Endothelial cell of umbilical vein (primary cell): ENCODE measurements at regions not wholly inside any gene's neighbourhood (a gene's known extent, or its start where the extent isn't known, plus 50 kb on each side); places are given as distances from the start of the nearest gene placed in this dataset.

ENCODE experiments used
- BruUV-seq: library from RNA; stranded (reverse); fragments of 400-500 nt; replicated peaks from 2 replicates; lab custom pipeline; 2021; lab: Mats Ljungman, UMichigan
- CTCF ChIA-PET: fragments of 300-600, 350-600 bp; sonication (Branson Sonifier 250); formaldehyde crosslinking; loops from one replicate; lab custom pipeline; 2021; ENCODE audit warnings: antibody characterized with exemption, inconsistent platforms; lab: Charles Lee
- POLR2A ChIA-PET: fragments of 300-600, 350-600 bp; sonication (Branson Sonifier 250); formaldehyde crosslinking; loops from one replicate; lab custom pipeline; 2021; ENCODE audit warnings: antibody characterized with exemption, inconsistent platforms; lab: Charles Lee
- DNase-seq: peaks from one replicate; pipeline ENCODE4 v3.0.0-alpha.2; 2011; ENCODE audit warnings: low read depth, low spot score
- FAIRE-seq: peaks from 2 replicates; lab custom pipeline; 2011; peaks lifted over from hg19 to GRCh38; lab: Jason Lieb, UNC
- H2AFZ ChIP-seq: 2 replicates; pipeline ENCODE4 v1.6.0; 2012; ENCODE audit warnings: low read depth, low read length, control low read depth, inconsistent platforms
- H3K27ac ChIP-seq: 2 replicates; pipeline ENCODE4 v1.5.1; 2011; ENCODE audit warnings: low read depth, mild to moderate bottlenecking, control low read depth, low read length, moderate library complexity; ENCODE audit not compliant: insufficient read depth
- H3K27me3 ChIP-seq, 2 experiments: 2 replicates each; pipeline versions ENCODE4 v1.6.0 to v1.6.1; 2011; ENCODE audit warnings: low read length in 2 of 2, mixed read lengths in 1 of 2; ENCODE audit not compliant: control insufficient read depth in 2 of 2, insufficient read depth in 2 of 2
- H3K36me3 ChIP-seq, 2 experiments: 2 replicates in 1 of 2; 3 replicates in 1 of 2; pipeline ENCODE4 v1.5.1; 2011; ENCODE audit warnings: low read length in 2 of 2, mild to moderate bottlenecking in 1 of 2, moderate library complexity in 1 of 2; ENCODE audit not compliant: control insufficient read depth in 2 of 2, insufficient read depth in 2 of 2; ENCODE audit errors: extremely low read depth in 1 of 2
- H3K4me1 ChIP-seq: 3 replicates; pipeline ENCODE4 v1.5.1; 2011; ENCODE audit warnings: mild to moderate bottlenecking, low read length; ENCODE audit not compliant: control insufficient read depth, insufficient read depth; ENCODE audit errors: extremely low read depth
- H3K4me2 ChIP-seq: 2 replicates; pipeline ENCODE4 v1.6.1; 2011; ENCODE audit warnings: low read length, control low read depth, mixed read lengths; ENCODE audit not compliant: insufficient read depth
- H3K4me3 ChIP-seq, 3 experiments: fragments of 200-600 bp in 1 of 3; sonication (generic), shearing (Covaris generic) in 1 of 3; replicated peaks in 1 of 3; 2 replicates each; pipeline ENCODE4 v1.5.1; 2011 to 2016; ENCODE audit warnings: control low read depth in 3 of 3, low read length in 3 of 3, mild to moderate bottlenecking in 2 of 3, inconsistent platforms in 1 of 3, low read depth in 1 of 3, moderate library complexity in 1 of 3; ENCODE audit not compliant: insufficient read depth in 1 of 3
- H3K79me2 ChIP-seq: 2 replicates; pipeline ENCODE4 v1.6.0; 2012; ENCODE audit warnings: low read length, inconsistent platforms; ENCODE audit not compliant: control insufficient read depth, insufficient read depth
- H3K9ac ChIP-seq: replicated peaks from 2 replicates; pipeline ENCODE3; 2011; ENCODE audit warnings: low read length, control low read depth; ENCODE audit not compliant: insufficient read depth; ENCODE audit errors: extremely low read depth
- H3K9me1 ChIP-seq: replicated peaks from 3 replicates; pipeline ENCODE4 v1.6.0; 2011; ENCODE audit warnings: mild to moderate bottlenecking, low read length; ENCODE audit not compliant: control insufficient read depth, insufficient read depth; ENCODE audit errors: extremely low read depth
- H3K9me3 ChIP-seq: replicated peaks from 2 replicates; pipeline ENCODE4 v1.5.1; 2012; ENCODE audit warnings: low read length, inconsistent platforms; ENCODE audit not compliant: control insufficient read depth, insufficient read depth
- H4K20me1 ChIP-seq: replicated peaks from 2 replicates; pipeline ENCODE3; 2011; ENCODE audit warnings: mild to moderate bottlenecking, low read length; ENCODE audit not compliant: control insufficient read depth, insufficient read depth; ENCODE audit errors: extremely low read depth
- EZH2 ChIP-seq: IDR thresholded peaks from 2 replicates; pipeline ENCODE4 v1.6.1; 2012; ENCODE audit warnings: borderline replicate concordance, low read depth, mild to moderate bottlenecking, moderate library complexity, low read length, inconsistent platforms; ENCODE audit not compliant: severe bottlenecking
- FOS ChIP-seq: IDR thresholded peaks from 2 replicates; pipeline ENCODE4 v1.6.1; 2011; ENCODE audit warnings: mild to moderate bottlenecking, low read length, moderate library complexity, borderline replicate concordance; ENCODE audit not compliant: insufficient read depth
- GATA2 ChIP-seq: IDR thresholded peaks from 2 replicates; pipeline ENCODE4 v1.7.0; 2011; ENCODE audit warnings: low read depth, mild to moderate bottlenecking, moderate library complexity, mixed read lengths, low read length; ENCODE audit not compliant: insufficient read length, insufficient read depth
- JUN ChIP-seq: IDR thresholded peaks from 2 replicates; pipeline ENCODE4 v1.6.1; 2011; ENCODE audit warnings: borderline replicate concordance, low read depth; ENCODE audit not compliant: insufficient read length, insufficient read depth
- MYC ChIP-seq: IDR thresholded peaks from one replicate; pipeline ENCODE4 v1.6.1; 2011; ENCODE audit warnings: mild to moderate bottlenecking, low read depth, low read length
- POLR2A ChIP-seq: IDR thresholded peaks from 2 replicates; pipeline ENCODE4 v1.6.1; 2012; ENCODE audit warnings: low read depth, mild to moderate bottlenecking, control low read depth, low read length
- POLR2AphosphoS5 ChIP-seq: IDR thresholded peaks from 2 replicates; pipeline ENCODE4 v1.6.1; 2012; ENCODE audit warnings: low read depth, mild to moderate bottlenecking, control low read depth, low read length, moderate library complexity; ENCODE audit not compliant: insufficient read depth
- dilution Hi-C: fragments of 300-500 bp; cut with MboI; formaldehyde crosslinking; loops from one replicate; pipeline ENCODE4 v1.15.0; 2019; ENCODE audit warnings: low sequenced_read_pairs; ENCODE audit not compliant: extremely low pct_ligation_motif_present
- intact Hi-C: fragments of 100-400 bp; cut with micrococcal nuclease; formaldehyde crosslinking; loops from one replicate; pipeline ENCODE4 v1.10.0; 2022
- TF ChIP-seq, protein P1 (sequence below), 2 donors: IDR thresholded peaks; 1 replicate in 1 of 2; 2 replicates in 1 of 2; pipeline ENCODE4 v1.5.1; 2011; ENCODE audit warnings: low read length in 2 of 2, mild to moderate bottlenecking in 2 of 2, moderate library complexity in 2 of 2, control low read depth in 1 of 2, inconsistent platforms in 1 of 2, low read depth in 1 of 2; ENCODE audit not compliant: insufficient read depth in 1 of 2; ENCODE audit errors: extremely low read depth in 1 of 2

DNA sequence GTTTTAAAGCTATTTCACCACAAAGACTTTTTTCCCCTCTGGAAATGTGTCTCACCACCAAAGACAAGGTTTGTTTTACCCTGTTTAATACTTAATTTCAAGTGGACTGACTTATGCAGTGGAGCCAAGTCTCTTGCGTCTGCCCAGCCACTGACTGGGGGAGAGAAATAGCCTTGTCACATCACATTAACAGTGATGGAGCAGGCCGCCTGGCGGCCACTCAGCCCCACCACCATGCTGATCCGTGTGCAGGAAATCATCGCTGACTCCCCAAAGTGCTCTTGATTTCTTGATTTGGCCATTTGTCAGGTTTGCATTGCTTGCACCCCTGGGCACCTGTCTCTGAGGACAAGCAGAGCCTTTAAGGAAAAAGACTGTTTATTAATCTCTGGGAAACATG lies 334.1 kb downstream of the GLRX3 start:
- no peak for FAIRE-seq
- Histone ChIP-seq H3K4me2 (no peak overlapping the region), H3K27ac (no peak overlapping the region), H3K27me3 (no peaks in the 10 kb centered on the region), H2AFZ (no peak overlapping the region), H3K9ac (no peak overlapping the region), H3K9me3 (peaks cover 10% of the 10 kb centered on the region), H3K4me1 (no peaks in the 10 kb centered on the region), H3K79me2 (no peaks in the 10 kb centered on the region), H4K20me1 (no peaks in the 10 kb centered on the region), H3K4me3 (no peak overlapping the region), H3K36me3 (no peaks in the 10 kb centered on the region), H3K9me1 (no peaks in the 10 kb centered on the region)
- dilution Hi-C loops (no loop called here), intact Hi-C loops (no loop called here)
- no TSS peak for BruUV-seq
- ChIA-PET POLR2A (no interaction called here), CTCF (no interaction called here)
- TF ChIP-seq POLR2A = no peak
- no peak for TF ChIP-seq FOS
- no peak for TF ChIP-seq MYC
- no peak for TF ChIP-seq JUN
- TF ChIP-seq GATA2 = no peak
- no peak for DNase-seq

DNA sequence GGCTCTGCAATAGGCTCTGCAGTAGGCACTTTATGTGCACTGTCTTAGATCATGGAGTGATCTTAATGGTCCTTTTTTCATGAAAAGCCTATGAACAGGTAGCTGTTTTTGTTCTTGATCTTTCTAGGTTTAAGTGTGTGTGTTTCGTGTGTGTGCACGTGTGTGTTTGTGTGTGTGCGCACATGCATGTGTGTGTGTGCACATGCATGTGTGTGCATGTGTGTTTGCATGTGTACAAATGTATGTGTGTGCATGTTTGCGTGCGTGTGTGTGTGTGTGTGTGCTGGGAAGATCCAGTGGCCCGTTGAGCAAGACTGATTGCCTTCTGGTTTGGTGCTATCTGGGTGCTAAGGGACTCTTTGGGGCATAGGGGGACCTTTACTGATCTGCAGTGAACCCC lies 334.8 kb downstream of the GLRX3 start:
- Histone ChIP-seq H3K27ac (no peak overlapping the region), H3K9me1 (no peaks in the 10 kb centered on the region), H3K4me1 (no peaks in the 10 kb centered on the region), H2AFZ (no peak overlapping the region), H3K79me2 (no peaks in the 10 kb centered on the region), H4K20me1 (no peaks in the 10 kb centered on the region), H3K36me3 (no peaks in the 10 kb centered on the region), H3K27me3 (no peaks in the 10 kb centered on the region), H3K4me3 (no peak overlapping the region), H3K9ac (no peak overlapping the region), H3K9me3 (peaks cover 10% of the 10 kb centered on the region), H3K4me2 (no peak overlapping the region)
- ChIA-PET CTCF (no interaction called here), POLR2A (no interaction called here)
- dilution Hi-C loops (no loop called here), intact Hi-C loops (no loop called here)
- TF ChIP-seq EZH2 = no peak
- no peak for TF ChIP-seq POLR2A
- TF ChIP-seq FOS = no peak
- no peak for TF ChIP-seq GATA2
- no peak for TF ChIP-seq JUN
- no peak for TF ChIP-seq MYC
- no peak for TF ChIP-seq POLR2AphosphoS5
- TF ChIP-seq, protein P1, sequence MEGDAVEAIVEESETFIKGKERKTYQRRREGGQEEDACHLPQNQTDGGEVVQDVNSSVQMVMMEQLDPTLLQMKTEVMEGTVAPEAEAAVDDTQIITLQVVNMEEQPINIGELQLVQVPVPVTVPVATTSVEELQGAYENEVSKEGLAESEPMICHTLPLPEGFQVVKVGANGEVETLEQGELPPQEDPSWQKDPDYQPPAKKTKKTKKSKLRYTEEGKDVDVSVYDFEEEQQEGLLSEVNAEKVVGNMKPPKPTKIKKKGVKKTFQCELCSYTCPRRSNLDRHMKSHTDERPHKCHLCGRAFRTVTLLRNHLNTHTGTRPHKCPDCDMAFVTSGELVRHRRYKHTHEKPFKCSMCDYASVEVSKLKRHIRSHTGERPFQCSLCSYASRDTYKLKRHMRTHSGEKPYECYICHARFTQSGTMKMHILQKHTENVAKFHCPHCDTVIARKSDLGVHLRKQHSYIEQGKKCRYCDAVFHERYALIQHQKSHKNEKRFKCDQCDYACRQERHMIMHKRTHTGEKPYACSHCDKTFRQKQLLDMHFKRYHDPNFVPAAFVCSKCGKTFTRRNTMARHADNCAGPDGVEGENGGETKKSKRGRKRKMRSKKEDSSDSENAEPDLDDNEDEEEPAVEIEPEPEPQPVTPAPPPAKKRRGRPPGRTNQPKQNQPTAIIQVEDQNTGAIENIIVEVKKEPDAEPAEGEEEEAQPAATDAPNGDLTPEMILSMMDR (IDR thresholded peaks at IDR 0.05; ENCODE audit: extremely low read depth in 1 of 2, insufficient read depth in 1 of 2, low read depth in 1 of 2, low read length in 2 of 2) = no peak
- DNase-seq = no peak
- BruUV-seq = no TSS peak
- no peak for FAIRE-seq
